ENCODE measurements at regions not wholly inside any gene's neighbourhood (a gene's known extent, or its start where the extent isn't known, plus 50 kb on each side); places are given as distances from the start of the nearest gene placed in this dataset.

- TF ChIP-seq FOXA1 (IDR thresholded peaks at IDR 0.05) (no peak), SP1 (IDR thresholded peaks at IDR 0.05) (no peak), SUZ12 (IDR thresholded peaks at IDR 0.05) (no peak), ARNT (IDR thresholded peaks at IDR 0.05) (no peak), CTBP1 (IDR thresholded peaks at IDR 0.05; ENCODE audit: borderline replicate concordance) (no peak)
Measured at GRCh38 chr14:31945701-31946100, 131.4 kb upstream of the ARHGAP5 start.

All from HEK293T (cell line).